ENCODE measurements at regions not wholly inside any gene's neighbourhood (a gene's known extent, or its start where the extent isn't known, plus 50 kb on each side); places are given as distances from the start of the nearest gene placed in this dataset.

DNA sequence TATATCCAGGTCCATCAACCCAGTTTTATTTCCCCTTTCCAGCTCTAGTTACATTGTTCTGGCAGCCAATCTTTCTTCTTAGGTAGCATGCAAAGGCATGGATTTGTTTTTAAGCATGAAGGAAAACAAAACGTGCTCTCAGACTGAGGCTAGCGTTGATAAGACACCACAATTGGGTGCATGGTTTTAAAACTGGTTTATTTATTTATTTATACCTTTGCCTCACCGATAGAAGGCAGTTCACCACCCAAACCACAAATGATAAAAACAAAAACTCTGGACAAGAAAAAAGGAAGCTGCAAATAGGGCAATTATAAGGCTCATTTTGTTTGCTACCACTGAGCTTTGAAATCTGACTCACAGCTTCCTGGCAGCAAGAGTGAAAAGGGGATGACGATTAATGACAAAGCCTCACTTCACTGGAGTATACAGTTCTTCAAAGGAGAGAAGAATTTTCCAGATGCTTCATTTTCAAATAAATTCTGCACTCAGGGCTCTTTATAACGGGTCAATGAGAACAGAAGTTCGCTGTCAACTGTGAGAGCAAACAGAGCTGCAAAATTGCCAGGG, 278.4 kb upstream of the IRX5 start:
- TF ChIP-seq, protein P1, sequence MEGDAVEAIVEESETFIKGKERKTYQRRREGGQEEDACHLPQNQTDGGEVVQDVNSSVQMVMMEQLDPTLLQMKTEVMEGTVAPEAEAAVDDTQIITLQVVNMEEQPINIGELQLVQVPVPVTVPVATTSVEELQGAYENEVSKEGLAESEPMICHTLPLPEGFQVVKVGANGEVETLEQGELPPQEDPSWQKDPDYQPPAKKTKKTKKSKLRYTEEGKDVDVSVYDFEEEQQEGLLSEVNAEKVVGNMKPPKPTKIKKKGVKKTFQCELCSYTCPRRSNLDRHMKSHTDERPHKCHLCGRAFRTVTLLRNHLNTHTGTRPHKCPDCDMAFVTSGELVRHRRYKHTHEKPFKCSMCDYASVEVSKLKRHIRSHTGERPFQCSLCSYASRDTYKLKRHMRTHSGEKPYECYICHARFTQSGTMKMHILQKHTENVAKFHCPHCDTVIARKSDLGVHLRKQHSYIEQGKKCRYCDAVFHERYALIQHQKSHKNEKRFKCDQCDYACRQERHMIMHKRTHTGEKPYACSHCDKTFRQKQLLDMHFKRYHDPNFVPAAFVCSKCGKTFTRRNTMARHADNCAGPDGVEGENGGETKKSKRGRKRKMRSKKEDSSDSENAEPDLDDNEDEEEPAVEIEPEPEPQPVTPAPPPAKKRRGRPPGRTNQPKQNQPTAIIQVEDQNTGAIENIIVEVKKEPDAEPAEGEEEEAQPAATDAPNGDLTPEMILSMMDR (IDR thresholded peaks at IDR 0.05; ENCODE audit: poor library complexity, severe bottlenecking): no peak
- TF ChIP-seq EZH2 (IDR thresholded peaks at IDR 0.05; ENCODE audit: borderline replicate concordance, insufficient read depth, low read length, poor library complexity, severe bottlenecking): no peak
